CD4-positive, alpha-beta T cell treated with Interleukin-10 for 1 hour (primary cell): ENCODE measurements at regions not wholly inside any gene's neighbourhood (a gene's known extent, or its start where the extent isn't known, plus 50 kb on each side); places are given as distances from the start of the nearest gene placed in this dataset.

ENCODE experiments used
- DNase-seq: peaks from one replicate; pipeline ENCODE4 v3.0.0-alpha.2; 2020

GRCh38 chr5:61653807-61654580 is 321.9 kb downstream of the ZSWIM6 start:
- no peak for DNase-seq

- no peak for DNase-seq
Observed at GRCh38 chr5:61654876-61655275, 322.8 kb downstream of the ZSWIM6 start.

GRCh38 chr5:61657010-61657409 is 325.0 kb downstream of the ZSWIM6 start:
- DNase-seq = no peak

GRCh38 chr5:61657686-61658085 is 325.6 kb downstream of the ZSWIM6 start:
- DNase-seq = no peak

GRCh38 chr5:61658592-61659008 is 326.5 kb downstream of the ZSWIM6 start:
- peak; percentile 72 for DNase-seq

- no peak for DNase-seq
Observed at GRCh38 chr5:61659221-61659696, 327.2 kb downstream of the ZSWIM6 start.

- no peak for DNase-seq
Observed at GRCh38 chr5:61662670-61663069, 330.6 kb downstream of the ZSWIM6 start.

GRCh38 chr5:61666064-61666621 is 334.1 kb downstream of the ZSWIM6 start:
- DNase-seq = no peak

- no peak for DNase-seq
Observed at GRCh38 chr5:61667525-61668218, 335.6 kb downstream of the ZSWIM6 start.

GRCh38 chr5:61669531-61669930 is 337.5 kb downstream of the ZSWIM6 start:
- no peak for DNase-seq

- DNase-seq = no peak
Observed at GRCh38 chr5:61670941-61671340, 338.9 kb downstream of the ZSWIM6 start.

- DNase-seq = no peak
Observed at GRCh38 chr5:61673007-61673735, 341.1 kb downstream of the ZSWIM6 start.

- no peak for DNase-seq
Observed at GRCh38 chr5:61674378-61674777, 342.3 kb downstream of the ZSWIM6 start.

GRCh38 chr5:61675015-61675692 is 343.1 kb downstream of the ZSWIM6 start:
- DNase-seq = no peak

- DNase-seq = no peak
Observed at GRCh38 chr5:61677220-61677619, 345.2 kb downstream of the ZSWIM6 start.

GRCh38 chr5:61678966-61679365 is 346.9 kb downstream of the ZSWIM6 start:
- DNase-seq = no peak

- no peak for DNase-seq
Observed at GRCh38 chr5:61679562-61679961, 347.5 kb downstream of the ZSWIM6 start.

GRCh38 chr5:61680247-61680646 is 348.2 kb downstream of the ZSWIM6 start:
- no peak for DNase-seq

GRCh38 chr5:61683148-61683547 is 351.1 kb downstream of the ZSWIM6 start:
- DNase-seq = no peak

GRCh38 chr5:61683926-61684325 is 351.9 kb downstream of the ZSWIM6 start:
- DNase-seq = no peak

GRCh38 chr5:61686491-61687257 is 354.6 kb downstream of the ZSWIM6 start:
- no peak for DNase-seq

GRCh38 chr5:61687371-61687770 is 355.3 kb downstream of the ZSWIM6 start:
- no peak for DNase-seq
